DOHH2 (cell line): ENCODE measurements at regions not wholly inside any gene's neighbourhood (a gene's known extent, or its start where the extent isn't known, plus 50 kb on each side); places are given as distances from the start of the nearest gene placed in this dataset.

ENCODE experiments used
- EZH2phosphoT487 ChIP-seq: fragments of 200-600 bp; sonication (generic); IDR thresholded peaks from 2 replicates; pipeline ENCODE4 v1.6.1; 2017; ENCODE audit warnings: borderline replicate concordance, mild to moderate bottlenecking, antibody characterized with exemption, low read length, moderate library complexity, mixed read lengths
- TF ChIP-seq, protein P1 (sequence below): fragments of 200-600 bp; sonication (generic); IDR thresholded peaks from one replicate; pipeline ENCODE4 v1.5.1; 2014; ENCODE audit warnings: antibody characterized with exemption, mild to moderate bottlenecking, low read depth, low read length; ENCODE audit not compliant: poor library complexity, severe bottlenecking

DNA sequence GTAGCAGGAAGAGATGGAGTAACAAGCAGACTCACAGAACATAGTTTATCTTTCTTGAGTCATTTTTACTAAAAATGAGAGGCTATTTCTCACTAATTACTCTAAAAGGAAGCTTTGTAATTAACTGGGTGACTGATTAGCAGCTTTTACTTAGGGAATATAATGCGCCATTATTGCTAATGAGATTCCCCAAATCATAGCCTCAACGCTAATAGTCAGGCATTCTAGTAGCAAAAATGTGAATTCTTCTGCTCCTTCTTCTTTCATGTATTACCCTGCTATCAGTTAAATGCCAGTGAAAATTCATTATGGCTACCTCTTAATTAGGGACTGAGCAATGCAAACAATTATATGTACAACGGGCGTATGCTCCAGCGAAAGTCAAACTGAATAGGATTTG is 349.8 kb downstream of the CDH19 start:
- TF ChIP-seq, protein P1, sequence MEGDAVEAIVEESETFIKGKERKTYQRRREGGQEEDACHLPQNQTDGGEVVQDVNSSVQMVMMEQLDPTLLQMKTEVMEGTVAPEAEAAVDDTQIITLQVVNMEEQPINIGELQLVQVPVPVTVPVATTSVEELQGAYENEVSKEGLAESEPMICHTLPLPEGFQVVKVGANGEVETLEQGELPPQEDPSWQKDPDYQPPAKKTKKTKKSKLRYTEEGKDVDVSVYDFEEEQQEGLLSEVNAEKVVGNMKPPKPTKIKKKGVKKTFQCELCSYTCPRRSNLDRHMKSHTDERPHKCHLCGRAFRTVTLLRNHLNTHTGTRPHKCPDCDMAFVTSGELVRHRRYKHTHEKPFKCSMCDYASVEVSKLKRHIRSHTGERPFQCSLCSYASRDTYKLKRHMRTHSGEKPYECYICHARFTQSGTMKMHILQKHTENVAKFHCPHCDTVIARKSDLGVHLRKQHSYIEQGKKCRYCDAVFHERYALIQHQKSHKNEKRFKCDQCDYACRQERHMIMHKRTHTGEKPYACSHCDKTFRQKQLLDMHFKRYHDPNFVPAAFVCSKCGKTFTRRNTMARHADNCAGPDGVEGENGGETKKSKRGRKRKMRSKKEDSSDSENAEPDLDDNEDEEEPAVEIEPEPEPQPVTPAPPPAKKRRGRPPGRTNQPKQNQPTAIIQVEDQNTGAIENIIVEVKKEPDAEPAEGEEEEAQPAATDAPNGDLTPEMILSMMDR: no peak
- no peak for TF ChIP-seq EZH2phosphoT487
